Keratinocyte (primary cell): ENCODE measurements at regions not wholly inside any gene's neighbourhood (a gene's known extent, or its start where the extent isn't known, plus 50 kb on each side); places are given as distances from the start of the nearest gene placed in this dataset.

Source experiments
- DNase-seq: peaks from one replicate; pipeline ENCODE4 v3.0.0-alpha.2; 2011; ENCODE audit warnings: low read depth, missing footprints, low spot score
- FAIRE-seq: peaks from 2 replicates; lab custom pipeline; 2011; peaks lifted over from hg19 to GRCh38; lab: Jason Lieb, UNC
- H2AFZ ChIP-seq: 2 replicates; pipeline ENCODE4 v1.6.0; 2012; ENCODE audit warnings: low read length, control low read depth, inconsistent platforms; ENCODE audit not compliant: control insufficient read depth
- H3K27ac ChIP-seq: 2 replicates; pipeline ENCODE4 v1.5.1; 2011; ENCODE audit warnings: low read length; ENCODE audit not compliant: control insufficient read depth, insufficient read depth
- H3K27me3 ChIP-seq: 3 replicates; pipeline ENCODE4 v1.6.0; 2011; ENCODE audit warnings: low read length; ENCODE audit not compliant: control insufficient read depth, insufficient read depth; ENCODE audit errors: extremely low read depth
- H3K36me3 ChIP-seq, 2 experiments: 2 replicates in 1 of 2; 3 replicates in 1 of 2; pipeline ENCODE4 v1.5.1; 2011; ENCODE audit warnings: low read length in 2 of 2, mild to moderate bottlenecking in 1 of 2; ENCODE audit not compliant: control insufficient read depth in 2 of 2, insufficient read depth in 2 of 2; ENCODE audit errors: extremely low read depth in 1 of 2
- H3K4me1 ChIP-seq: 3 replicates; pipeline ENCODE4 v1.5.1; 2011; ENCODE audit warnings: low read length; ENCODE audit not compliant: control insufficient read depth, insufficient read depth; ENCODE audit errors: extremely low read depth
- H3K4me2 ChIP-seq: 3 replicates; pipeline ENCODE4 v1.6.0; 2011; ENCODE audit warnings: low read depth, low read length; ENCODE audit not compliant: control insufficient read depth, insufficient read depth; ENCODE audit errors: extremely low read depth
- H3K4me3 ChIP-seq, 3 experiments: fragments of 200-600 bp in 1 of 3; sonication (generic) in 1 of 3; 2 replicates in 2 of 3; 3 replicates in 1 of 3; pipeline ENCODE4 v1.5.1; 2011 to 2016; ENCODE audit warnings: low read length in 3 of 3, mild to moderate bottlenecking in 3 of 3, control low read depth in 2 of 3, inconsistent platforms in 1 of 3, low read depth in 1 of 3, mixed read lengths in 1 of 3, mixed run types in 1 of 3, moderate library complexity in 1 of 3; ENCODE audit not compliant: control insufficient read depth in 2 of 3, insufficient read depth in 2 of 3; ENCODE audit errors: extremely low read depth in 1 of 3
- H3K79me2 ChIP-seq: 2 replicates; pipeline ENCODE4 v1.6.0; 2012; ENCODE audit warnings: low read length; ENCODE audit not compliant: control insufficient read depth, insufficient read depth
- H3K9ac ChIP-seq: 3 replicates; pipeline ENCODE4 v1.6.0; 2011; ENCODE audit warnings: low read length; ENCODE audit not compliant: control insufficient read depth, insufficient read depth; ENCODE audit errors: extremely low read depth
- H3K9me1 ChIP-seq: 3 replicates; pipeline ENCODE4 v1.6.0; 2011; ENCODE audit warnings: low read length; ENCODE audit not compliant: control insufficient read depth, insufficient read depth; ENCODE audit errors: extremely low read depth
- H3K9me3 ChIP-seq: 2 replicates; pipeline ENCODE4 v1.5.1; 2012; ENCODE audit warnings: low read depth, low read length; ENCODE audit not compliant: control insufficient read depth
- H4K20me1 ChIP-seq: 3 replicates; pipeline ENCODE4 v1.6.0; 2011; ENCODE audit warnings: low read length; ENCODE audit not compliant: control insufficient read depth, insufficient read depth; ENCODE audit errors: extremely low read depth
- EZH2 ChIP-seq: IDR thresholded peaks from one replicate; pipeline ENCODE4 v1.6.1; 2012; ENCODE audit warnings: inconsistent platforms, mild to moderate bottlenecking, low read length, moderate library complexity
- dilution Hi-C: fragments of 300-500 bp; cut with MboI; formaldehyde crosslinking; loops from one replicate; pipeline ENCODE4 v1.7.0; 2020; ENCODE audit warnings: low sequenced_read_pairs; ENCODE audit not compliant: extremely low pct_ligation_motif_present
- TF ChIP-seq, protein P1 (sequence below), 3 experiments: IDR thresholded peaks in 1 of 3; conservative IDR thresholded peaks in 1 of 3; optimal IDR thresholded peaks in 1 of 3; 2 replicates in 2 of 3; 3 replicates in 1 of 3; pipeline versions ENCODE3 to v1.5.1; 2011; ENCODE audit warnings: low read length in 3 of 3, mild to moderate bottlenecking in 3 of 3, moderate library complexity in 2 of 3, control low read depth in 1 of 3, inconsistent platforms in 1 of 3; ENCODE audit not compliant: insufficient read depth in 2 of 3; ENCODE audit errors: extremely low read depth in 1 of 3

GRCh38 chr4:18508786-18509185 lies 487.2 kb upstream of the LCORL start:
- H3K36me3 ChIP-seq, result no peaks in the 10 kb centered on the region
- no peaks in the 10 kb centered on the region for H4K20me1 ChIP-seq
- H3K9ac ChIP-seq, result no peak overlapping the region
- no peak for TF ChIP-seq EZH2
- no peak for FAIRE-seq
- H3K27me3 ChIP-seq, result no peaks in the 10 kb centered on the region
- no peak for DNase-seq
- H3K4me2 ChIP-seq, result no peak overlapping the region
- H3K9me1 ChIP-seq, result no peaks in the 10 kb centered on the region
- dilution Hi-C loops, result no loop called here
- no peaks in the 10 kb centered on the region for H3K4me1 ChIP-seq
- H3K4me3 ChIP-seq, result no peak overlapping the region
- no peak overlapping the region for H3K27ac ChIP-seq
- no peaks in the 10 kb centered on the region for H3K79me2 ChIP-seq
- H2AFZ ChIP-seq, result no peak overlapping the region
- H3K9me3 ChIP-seq, result no peaks in the 10 kb centered on the region

DNA sequence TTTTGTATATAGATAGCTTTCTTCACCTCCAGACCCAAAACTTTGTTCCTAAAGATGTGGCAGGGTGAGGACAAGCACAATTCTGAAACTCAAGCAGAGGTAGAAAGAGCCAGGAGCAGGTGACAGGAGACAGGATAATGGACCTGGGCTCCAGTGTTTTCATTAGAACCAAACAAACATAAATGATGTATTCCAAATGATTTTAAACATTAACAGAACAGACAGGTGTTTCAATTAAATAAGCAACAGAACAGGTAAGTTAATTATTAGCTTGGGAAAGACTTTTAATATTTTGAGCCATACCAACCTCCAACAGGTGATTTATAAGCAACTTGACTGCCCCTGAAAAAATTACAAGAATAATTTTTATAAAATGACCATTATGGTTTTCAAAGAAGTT lies 459.4 kb upstream of the LCORL start:
- H3K9me1 ChIP-seq, result no peaks in the 10 kb centered on the region
- H4K20me1 ChIP-seq, result no peaks in the 10 kb centered on the region
- no peak overlapping the region for H3K4me3 ChIP-seq
- no peak overlapping the region for H3K4me2 ChIP-seq
- dilution Hi-C loops, result no loop called here
- H3K27ac ChIP-seq, result no peak overlapping the region
- H3K79me2 ChIP-seq, result no peaks in the 10 kb centered on the region
- no peaks in the 10 kb centered on the region for H3K36me3 ChIP-seq
- H3K9me3 ChIP-seq, result no peaks in the 10 kb centered on the region
- FAIRE-seq, result no peak
- H3K9ac ChIP-seq, result no peak overlapping the region
- H2AFZ ChIP-seq, result no peak overlapping the region
- TF ChIP-seq, protein P1, sequence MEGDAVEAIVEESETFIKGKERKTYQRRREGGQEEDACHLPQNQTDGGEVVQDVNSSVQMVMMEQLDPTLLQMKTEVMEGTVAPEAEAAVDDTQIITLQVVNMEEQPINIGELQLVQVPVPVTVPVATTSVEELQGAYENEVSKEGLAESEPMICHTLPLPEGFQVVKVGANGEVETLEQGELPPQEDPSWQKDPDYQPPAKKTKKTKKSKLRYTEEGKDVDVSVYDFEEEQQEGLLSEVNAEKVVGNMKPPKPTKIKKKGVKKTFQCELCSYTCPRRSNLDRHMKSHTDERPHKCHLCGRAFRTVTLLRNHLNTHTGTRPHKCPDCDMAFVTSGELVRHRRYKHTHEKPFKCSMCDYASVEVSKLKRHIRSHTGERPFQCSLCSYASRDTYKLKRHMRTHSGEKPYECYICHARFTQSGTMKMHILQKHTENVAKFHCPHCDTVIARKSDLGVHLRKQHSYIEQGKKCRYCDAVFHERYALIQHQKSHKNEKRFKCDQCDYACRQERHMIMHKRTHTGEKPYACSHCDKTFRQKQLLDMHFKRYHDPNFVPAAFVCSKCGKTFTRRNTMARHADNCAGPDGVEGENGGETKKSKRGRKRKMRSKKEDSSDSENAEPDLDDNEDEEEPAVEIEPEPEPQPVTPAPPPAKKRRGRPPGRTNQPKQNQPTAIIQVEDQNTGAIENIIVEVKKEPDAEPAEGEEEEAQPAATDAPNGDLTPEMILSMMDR (optimal IDR thresholded peaks at IDR 0.05 in 1 of 3, IDR thresholded peaks at IDR 0.05 in 1 of 3, conservative IDR thresholded peaks at IDR 0.05 in 1 of 3; ENCODE audit: extremely low read depth in 1 of 3, insufficient read depth in 2 of 3, low read length in 3 of 3), result no peak
- TF ChIP-seq EZH2, result no peak
- DNase-seq, result no peak
- H3K4me1 ChIP-seq, result no peaks in the 10 kb centered on the region
- H3K27me3 ChIP-seq, result no peaks in the 10 kb centered on the region

DNA sequence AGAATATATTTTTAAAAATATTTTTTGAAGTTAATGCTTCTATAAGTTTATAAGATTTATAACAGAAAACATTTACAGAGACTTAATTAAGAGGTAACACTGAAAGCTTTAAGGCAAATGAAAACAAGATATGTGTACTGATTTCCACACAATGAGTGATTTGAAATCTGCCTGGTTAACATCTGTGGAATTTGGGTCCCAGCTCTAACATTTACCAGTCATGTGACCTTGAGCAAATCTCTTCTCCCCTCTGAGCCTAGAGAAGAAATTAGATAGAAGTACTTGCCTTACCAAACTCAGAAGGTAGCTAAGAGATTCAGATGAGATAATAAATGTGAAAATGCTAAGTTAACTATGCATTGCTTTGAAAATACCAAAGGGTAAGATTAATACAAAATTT lies 458.8 kb upstream of the LCORL start:
- Histone ChIP-seq H3K36me3 (no peaks in the 10 kb centered on the region), H2AFZ (no peak overlapping the region), H3K9me1 (no peaks in the 10 kb centered on the region), H3K9ac (no peak overlapping the region), H3K4me3 (no peak overlapping the region), H3K79me2 (no peaks in the 10 kb centered on the region), H3K9me3 (no peaks in the 10 kb centered on the region), H3K4me1 (no peaks in the 10 kb centered on the region), H3K27ac (no peak overlapping the region), H3K4me2 (no peak overlapping the region), H4K20me1 (no peaks in the 10 kb centered on the region), H3K27me3 (no peaks in the 10 kb centered on the region)
- TF ChIP-seq, protein P1 (optimal IDR thresholded peaks at IDR 0.05 in 1 of 3, IDR thresholded peaks at IDR 0.05 in 1 of 3, conservative IDR thresholded peaks at IDR 0.05 in 1 of 3; ENCODE audit: extremely low read depth in 1 of 3, insufficient read depth in 2 of 3, low read length in 3 of 3), result no peak
- TF ChIP-seq EZH2, result no peak
- DNase-seq (no peak), FAIRE-seq (no peak)
- dilution Hi-C loops, result no loop called here
